ENCODE measurements at regions not wholly inside any gene's neighbourhood (a gene's known extent, or its start where the extent isn't known, plus 50 kb on each side); places are given as distances from the start of the nearest gene placed in this dataset.
"Not testable (repeated sequence)": the region's sequence is repeated elsewhere in the genome, so short reads cannot be mapped to it uniquely, and the experiment has no call there.

DNA sequence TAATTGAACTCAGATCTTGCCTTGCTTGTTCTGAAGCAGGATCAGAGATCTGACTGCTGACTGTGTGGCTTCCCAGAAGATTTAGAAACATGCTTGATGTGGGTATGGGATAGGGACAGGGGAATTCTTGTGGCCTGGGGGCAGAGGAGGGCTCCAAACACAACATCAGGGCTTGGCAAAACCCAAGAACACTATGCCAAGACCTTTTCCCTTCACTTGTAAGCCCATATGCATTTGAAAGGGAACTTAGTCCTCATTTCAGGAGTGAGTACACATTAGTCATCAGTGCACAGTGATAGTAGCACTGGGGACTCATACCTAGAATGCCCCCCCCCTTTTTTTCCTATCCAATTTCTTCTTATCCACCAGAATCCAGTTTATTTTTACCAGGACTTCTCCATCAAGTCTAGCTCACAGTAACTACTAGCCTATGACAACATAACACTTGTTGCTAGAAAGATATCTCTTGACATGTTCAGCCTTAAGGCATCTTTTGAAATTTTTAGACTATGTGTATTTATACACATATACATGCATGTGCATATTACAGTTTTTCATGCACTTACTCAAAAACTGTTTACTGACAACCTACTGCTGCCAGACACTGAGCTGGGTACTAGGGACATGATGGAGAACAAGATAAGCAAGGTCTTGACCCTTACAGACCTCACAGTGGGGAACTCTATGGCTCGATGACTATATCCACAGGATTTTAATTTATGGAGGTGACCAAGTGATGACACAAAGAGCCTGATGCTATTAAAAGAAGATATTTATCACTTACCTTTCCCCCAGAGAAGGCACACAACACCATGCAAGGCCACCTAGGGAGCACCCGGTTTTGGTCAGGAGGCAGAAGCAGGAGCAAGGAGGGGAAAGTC, 158.3 kb upstream of the MAP3K1 start:
- no peak for DNase-seq

DNA sequence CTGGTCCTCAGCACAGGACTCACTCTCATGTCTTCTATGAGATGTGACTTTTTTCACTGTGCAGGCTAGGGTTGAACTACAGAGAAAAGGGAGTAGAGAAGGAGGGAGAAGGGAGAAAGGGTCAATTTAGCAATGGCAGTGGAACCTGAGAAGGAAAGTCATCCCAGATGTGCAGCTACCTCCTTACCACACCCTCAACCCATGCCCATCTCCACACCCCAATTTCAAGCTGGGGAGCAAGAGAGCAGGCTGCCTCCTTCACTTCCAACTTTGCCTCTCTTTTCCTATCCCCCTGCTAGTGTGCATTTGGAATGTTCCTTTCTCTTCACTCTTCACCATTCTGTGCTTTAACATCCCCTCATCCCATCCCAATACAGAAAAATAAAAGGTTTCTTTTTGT, 163.5 kb upstream of the MAP3K1 start:
- DNase-seq: no peak

DNA sequence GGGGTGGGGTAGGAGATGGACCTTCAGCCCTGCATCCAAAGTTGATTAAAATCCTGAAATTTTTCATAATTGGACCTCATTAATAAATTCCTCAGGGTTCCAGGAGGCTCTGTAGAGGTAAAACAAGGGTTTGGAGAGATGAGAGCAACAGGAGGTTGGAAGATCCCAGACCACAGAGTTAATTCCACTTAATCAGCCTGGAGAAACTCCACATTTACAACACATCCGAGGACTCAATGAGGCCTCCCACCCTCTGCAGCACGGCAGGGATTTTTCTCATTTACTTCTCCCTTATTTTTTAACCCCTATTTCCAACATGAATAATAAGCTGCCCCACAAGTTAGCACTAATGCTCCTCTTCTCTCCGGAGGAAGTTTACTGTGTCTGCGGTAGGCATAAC, 165.0 kb upstream of the MAP3K1 start:
- DNase-seq: peak; percentile 55 to 65

DNA sequence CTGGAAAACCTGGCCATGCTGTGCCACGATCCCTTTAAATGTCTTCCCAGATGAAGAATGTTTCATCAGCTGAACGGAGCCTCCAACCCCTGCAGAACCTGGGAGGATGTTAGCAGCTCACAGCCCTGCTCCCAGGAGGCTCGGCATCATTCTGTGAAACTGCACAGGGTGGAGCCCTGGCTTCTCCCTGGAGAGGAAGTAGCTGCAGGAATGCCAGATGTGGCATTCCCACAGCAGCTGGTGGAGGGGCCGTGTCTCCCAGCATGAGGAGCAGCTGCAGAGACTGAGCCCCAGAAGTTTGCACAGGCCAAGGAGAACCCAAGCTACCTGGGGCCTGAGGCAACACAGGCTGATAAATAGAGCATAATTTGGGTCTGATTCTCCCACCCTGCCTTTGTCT, 165.8 kb upstream of the MAP3K1 start:
- DNase-seq: no peak

DNA sequence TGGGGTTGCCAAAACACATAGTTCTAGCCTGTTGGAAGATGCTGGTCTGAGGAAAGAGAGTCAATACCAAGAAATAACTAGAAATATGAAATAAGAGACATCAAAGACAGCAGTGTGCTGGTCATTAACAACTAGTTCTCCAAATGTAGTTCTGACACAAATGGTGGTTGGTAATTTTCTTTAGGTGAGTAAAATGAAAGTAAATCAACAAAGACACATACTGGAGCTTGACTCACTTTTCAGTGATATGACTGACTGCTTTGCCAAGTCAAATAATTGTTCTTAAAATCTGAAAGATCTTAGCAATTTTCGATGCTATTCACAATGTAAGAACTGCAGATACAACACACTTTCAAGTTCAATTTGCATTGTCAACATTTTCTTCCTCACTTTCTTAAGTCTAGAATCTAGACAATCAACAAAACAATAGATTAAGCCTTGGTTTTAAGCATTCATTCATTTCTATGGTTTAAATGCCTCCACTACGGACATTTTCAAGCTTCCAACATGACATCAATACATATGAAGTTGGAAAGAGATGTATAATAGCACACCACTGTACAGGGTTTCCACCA, 166.8 kb upstream of the MAP3K1 start:
- no peak for DNase-seq

DNA sequence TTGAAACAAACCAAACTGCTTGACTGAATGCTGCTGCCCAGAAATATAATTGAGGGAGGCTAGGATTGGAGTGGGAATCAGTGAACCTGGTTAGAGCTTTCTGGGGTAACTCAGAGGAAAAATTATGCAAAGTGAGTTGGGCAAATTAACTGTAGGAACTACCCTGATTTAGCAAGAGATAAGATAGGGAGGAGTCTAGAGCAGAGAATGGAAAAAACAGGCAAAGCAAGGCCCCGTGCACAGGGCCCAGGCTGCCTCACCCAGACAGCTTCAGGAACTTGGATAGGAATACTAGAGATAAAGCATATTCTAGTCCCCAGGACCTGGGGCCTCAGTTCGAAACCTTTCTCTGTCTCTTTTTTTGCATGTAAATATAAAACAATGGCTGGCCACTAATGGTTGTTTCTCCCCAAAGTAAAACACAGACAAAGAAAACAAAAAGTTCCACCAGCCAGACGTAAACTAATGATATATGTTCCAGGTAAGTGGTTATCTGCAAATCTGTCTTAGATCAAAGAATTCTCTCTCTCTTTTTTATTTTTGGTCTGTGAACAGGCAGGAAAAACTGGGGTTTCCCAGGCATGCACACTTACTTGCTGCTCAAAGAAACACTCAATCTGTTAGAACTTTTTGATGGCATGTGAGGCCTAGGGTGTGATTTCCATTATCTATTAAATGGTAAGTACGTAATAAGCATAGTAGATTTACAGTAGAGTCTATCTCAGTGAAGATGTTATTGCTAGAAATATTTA, 168.1 kb upstream of the MAP3K1 start:
- DNase-seq: peak; percentile 55 to 60

DNA sequence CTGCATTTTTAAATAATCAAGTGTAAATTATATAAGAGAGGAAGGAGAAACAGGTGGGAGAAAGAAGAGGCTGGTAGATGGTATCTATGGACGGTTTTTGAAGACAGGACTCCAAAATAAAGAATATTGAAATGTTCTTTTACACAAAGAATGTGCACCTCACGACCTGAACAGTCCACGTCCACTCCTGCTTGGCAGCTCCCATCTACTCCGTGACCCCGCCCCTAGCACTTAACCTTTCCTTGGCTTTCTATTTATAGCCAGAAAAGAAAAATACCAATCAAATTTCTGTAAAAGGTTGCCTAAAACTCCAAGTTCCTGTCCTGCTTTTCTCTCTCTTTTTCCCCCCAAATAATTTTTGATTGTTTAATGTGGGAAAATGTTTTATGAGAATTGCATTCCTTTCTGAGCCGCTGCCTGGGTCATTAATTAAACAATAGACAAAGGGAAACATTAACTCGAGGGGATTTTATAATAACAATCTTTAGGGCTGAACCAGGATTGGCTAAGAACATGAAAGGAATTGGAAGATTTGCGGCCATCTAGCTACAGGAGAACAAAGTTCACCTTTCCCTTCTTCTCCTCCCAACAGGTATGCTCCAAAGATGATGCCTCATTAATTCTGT, 173.6 kb upstream of the MAP3K1 start:
- no peak for DNase-seq

DNA sequence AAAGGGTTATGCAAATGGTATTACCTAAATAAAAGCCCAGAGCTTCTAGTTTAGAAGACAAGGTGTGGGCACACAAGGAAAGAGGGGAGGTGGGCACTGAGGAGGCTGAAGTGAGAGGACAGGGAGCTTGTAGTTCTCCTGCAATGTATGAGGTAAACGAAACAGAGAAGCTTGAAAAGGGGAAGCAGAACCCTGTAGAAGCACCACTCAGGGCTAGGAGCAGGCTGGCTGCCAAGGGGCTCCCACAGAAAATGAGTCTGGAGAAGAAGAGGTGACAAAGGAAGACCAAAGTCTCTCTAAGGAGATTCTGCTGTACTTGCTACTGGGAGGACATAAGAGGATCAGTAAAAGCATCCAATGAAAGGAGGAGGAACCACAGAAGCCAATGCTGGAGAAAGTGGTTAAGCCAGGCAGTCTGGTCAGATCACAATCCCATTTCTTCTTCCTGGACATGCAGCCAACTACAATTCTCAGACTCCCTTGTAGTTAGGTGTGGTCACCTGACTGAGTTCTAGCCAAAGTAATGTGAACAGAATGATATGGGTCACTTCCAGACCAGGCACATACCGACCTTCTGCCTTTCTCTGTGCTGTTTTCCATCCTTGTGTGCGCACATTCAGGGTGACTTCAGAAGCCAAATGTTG, 174.5 kb upstream of the MAP3K1 start:
- peak; percentile 53 to 68 for DNase-seq

DNA sequence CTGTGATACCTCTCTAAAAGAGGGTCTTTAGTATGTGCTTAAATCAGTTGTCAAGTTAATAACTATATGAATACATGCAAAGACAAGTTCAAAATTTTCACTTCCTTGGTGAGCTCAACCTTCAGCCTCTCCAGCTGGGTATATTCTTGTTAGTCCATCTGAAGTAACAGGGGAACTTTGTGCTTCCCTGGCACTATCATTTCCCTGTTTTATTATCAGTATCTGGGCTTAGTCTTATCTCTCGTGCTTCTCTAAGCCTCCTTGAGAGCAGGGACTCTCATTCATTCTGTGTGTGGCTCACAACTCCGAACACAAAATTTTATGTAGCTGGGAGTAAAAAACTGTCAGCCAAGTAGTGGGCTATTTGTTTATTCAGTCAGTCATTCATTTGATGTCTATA, 175.9 kb upstream of the MAP3K1 start:
- peak in 1 of 2 donors; percentile 25 for DNase-seq

DNA sequence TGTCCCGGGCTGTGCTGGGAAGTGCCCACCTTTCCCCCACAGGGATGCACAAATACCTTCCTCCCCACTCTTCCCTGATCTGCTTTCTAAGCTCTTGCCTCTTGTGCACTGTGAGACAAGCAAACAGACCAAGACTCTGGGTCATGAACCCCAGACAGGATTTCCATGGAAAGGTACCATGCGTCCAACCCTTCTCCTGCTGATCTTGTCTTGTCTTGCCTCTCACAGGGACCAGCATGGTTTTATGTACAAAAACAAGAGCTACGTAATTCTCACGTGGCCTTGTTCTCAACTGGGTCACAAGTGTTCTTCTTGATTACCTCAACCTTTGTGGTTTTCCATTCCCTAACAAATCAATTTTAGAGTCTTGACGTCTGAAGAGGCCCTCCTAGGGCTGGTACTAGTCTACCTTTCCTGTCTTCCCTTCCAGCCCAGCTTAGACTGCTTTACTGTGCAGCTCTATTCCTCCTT, 176.5 kb upstream of the MAP3K1 start:
- no peak for DNase-seq

DNA sequence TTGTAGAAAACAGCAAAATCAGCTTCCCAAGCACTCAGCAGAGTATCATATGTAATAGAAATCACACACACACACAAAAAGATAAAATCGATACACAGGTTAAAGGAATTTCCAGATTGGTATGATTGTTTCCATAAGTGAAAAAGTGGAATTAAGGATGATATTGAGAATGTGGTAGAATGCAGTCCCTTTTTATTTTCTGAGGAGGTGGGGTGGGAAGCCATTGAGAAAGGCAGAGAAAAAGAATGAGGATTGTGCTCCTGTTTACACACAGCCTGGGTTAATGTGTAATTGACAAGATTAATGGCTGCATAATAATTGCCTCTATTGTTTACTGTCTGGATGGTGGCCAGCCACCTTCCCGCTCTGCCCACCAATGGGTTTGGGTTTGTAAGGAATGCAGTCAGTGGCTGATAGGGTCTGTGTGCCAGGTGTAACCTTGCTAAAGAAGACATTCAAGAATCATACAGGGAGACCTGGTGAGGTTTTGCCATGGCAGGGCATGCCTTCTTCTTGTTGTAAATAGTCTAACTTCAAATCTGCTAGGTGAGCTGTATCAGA, 177.2 kb upstream of the MAP3K1 start:
- no peak for DNase-seq

DNA sequence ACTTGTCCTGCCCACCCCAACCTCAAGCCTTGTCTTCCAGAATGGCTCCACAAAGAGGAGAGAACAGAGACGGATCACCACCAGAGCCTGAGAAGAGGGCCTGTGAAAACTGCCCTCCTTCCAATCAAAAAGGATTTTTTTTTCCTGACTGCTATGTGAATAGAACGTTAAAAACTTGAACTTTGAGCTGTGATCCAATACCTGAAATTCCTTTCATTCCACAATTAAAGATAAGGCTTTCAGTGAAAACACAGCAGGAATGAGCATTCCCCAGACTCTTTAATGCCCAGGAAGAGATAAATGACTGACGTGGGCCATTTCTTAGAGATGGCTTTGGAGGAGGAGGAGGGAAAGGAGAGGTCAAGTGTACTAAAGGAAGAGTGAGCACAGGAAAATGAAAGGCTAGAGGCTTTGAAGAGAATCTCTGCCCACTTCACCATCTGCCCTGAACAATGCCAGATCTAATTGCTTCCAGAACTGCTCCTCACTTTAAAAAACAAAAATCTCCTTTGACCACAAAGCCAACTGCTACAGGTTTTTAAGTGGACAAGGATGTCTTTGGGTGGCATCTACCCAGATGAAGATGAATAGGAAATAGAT, 177.9 kb upstream of the MAP3K1 start:
- DNase-seq: no peak

DNA sequence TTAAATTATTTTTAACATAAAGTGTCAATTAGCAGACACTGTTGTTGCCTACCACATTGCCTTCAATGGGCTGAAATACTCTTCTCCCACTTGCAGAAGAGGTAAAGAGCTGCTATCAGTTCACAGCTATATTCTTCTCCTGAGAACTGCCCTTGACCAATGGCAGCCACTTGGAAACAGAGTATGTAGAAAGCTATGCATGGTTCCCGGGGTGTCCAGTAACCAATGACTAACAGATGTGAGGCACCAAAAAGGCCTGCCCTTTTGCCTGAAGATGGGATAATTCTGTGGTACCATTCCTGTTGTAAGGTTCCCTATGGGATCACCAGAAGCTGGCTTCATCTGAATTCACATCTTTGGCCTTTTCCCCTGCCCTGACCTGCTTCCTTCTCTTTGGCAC, 181.4 kb upstream of the MAP3K1 start:
- no peak for DNase-seq

DNA sequence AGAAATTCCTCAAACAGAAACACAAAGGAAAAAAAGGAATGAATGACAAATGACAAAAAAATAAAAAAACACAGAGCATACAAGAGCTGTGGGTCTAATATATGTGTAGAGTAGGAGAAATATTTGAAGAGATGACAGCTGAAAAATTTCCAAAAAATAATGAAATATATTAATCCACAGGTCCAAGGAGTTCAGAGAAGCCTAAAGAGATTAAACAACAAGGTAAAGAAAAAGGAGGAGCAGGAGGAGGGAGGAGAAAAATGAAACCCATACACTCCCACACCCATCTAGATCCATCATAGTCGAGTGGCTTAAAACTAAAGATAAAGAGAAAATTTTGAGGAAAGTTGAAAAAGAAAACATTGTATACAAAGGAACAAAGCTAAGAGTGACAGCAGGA, 182.4 kb upstream of the MAP3K1 start:
- no peak for DNase-seq

DNA sequence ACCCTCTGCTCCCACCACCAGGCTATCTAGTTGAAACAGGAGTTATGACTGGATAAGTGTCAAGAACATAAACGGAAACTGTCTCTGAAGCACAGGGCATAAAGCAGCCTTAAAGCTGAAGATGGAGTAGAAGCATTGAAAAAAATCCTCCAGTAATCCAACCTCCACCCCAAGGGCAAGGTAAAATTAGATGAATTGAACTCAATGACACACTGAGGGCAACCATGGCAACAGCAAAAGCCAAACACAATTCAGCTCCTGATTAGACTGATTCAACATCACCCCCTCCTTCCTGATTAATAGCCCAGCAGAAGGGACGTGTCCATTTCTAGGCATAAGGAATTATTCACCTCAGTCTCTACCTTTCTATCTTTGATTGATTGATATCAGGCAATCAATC, 183.2 kb upstream of the MAP3K1 start:
- no peak for DNase-seq

DNA sequence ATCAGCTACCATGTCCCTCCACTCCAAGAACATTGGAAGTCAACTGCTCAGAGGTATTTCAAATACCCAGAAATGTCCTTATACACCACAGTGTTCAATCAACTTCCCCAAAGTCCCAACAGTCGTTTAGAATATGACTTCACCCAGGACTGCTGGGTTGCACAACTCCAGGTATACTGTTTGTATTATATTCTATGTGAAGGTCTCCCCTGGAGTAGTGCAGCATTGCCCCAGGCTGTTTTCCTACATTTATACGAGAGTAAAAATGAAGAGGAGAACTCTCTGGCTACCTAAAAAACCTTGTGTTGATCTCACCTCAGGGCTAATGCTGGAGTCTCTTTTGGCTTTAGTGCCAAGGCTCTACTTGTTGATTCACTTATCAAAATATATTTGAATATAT, 183.6 kb upstream of the MAP3K1 start:
- no peak for DNase-seq

DNA sequence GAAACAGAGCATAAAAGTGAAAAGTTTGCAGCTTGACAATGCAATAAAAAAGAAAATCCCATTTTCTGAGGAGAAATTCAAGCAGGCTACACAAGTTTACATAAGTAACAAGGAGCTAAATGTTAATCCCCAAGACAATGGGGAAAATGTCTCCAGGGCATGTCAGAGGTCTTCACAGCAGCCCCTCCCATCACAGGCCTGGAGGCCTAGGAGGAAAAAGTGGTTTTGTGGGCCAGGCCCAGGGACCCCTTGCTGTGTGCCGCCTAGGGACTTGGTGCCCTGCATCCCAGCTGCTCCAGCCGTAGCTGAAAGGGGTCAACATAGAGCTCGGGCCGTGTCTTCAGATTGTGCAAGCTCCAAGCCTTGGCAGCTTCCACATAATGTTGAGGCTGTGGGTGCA, 186.7 kb upstream of the MAP3K1 start:
- not testable (repeated sequence) for DNase-seq

DNA sequence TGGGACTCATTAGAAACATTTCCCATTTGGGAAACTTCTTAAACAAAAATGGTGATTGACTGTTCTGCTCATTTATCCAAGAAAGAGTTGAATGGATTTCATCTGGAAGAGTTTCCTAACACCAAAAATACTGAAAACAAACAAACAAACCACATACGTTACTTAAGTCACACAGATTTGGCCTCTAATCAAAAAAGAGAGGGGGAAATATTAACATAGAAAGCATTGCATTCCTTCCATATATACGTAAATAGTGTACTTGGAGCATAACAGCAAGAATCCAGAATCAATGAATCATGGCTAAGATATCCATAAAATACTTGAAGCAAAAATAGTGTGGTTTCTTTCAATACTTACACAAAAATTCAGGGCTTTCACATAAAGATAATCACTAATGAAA, 189.8 kb upstream of the MAP3K1 start:
- no peak for DNase-seq

DNA sequence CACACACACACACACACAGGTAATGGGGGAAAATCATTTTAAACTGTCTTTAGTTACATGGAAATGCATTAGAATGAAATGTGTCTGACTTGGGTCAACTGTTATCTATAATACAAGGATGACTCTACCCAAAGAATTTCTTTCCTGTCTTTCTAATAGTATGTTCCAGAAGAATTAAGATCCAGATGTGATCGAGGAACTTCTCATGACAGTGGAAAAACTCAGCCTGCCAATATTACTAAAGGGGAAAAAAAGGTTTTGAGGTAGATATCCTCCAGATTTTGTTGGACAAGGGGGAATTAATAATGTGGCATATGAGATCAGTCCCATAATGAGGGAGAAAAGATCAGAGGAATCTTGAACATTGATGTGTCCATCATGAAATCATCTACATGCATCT, 190.6 kb upstream of the MAP3K1 start:
- no peak for DNase-seq

DNA sequence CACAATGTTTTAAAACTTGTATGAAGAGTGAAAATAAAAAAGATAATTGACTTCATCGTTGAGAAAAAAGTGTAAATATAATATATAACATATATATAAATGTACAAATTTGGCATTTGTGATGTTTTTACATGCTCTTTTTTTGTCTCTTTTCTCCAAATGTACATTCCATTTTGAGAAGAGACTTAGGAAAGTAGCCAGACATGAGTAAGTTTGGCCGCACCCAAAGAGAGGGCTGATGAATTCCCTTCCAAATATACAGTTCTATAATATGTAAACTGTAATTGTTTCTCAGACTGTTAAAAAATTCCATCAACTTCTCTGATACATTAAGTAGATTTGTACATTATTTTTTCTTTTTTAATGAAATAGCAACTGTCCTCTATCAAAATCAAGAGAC, 193.2 kb upstream of the MAP3K1 start:
- no peak for DNase-seq

DNA sequence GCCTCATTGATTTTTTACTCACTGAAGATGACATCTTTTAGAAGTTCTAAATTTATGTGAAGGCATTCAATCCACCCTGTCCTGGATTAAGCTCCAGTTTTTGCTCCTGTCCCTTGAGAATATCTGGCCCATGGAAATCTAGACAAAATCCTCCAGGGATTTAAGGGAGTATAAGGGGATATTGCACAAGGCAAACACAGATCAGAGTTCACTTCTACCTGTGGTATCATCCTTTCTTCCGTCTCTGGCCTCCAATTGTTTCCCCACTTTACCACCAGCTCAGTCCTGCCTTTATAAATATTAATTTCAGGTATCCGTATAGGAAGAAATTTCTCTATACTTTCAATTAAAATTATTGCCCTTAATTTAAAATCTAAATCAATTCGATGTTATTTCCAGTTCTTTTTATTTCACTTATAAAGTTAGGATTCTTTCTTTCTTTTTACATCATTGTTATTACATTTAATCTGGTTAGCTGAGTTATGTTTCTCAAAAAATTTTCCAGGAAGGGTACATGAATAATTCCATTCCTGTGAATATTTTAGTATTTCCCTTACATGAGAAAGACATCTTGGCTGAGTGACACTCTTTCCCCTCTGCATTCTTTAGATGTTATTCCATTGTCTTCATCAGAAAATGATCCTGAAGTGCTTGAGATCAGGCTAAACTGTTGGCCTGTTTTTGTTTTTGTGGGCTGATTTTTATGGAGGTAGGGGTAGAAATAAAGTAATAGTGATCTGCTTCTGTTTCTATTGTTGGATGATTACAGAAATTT, 194.3 kb upstream of the MAP3K1 start:
- no peak for DNase-seq
